SJCRH30 (cell line): ENCODE measurements at regions not wholly inside any gene's neighbourhood (a gene's known extent, or its start where the extent isn't known, plus 50 kb on each side); places are given as distances from the start of the nearest gene placed in this dataset.

Experiments
- DNase-seq, 2 experiments: peaks; one replicate each; pipeline ENCODE4 v3.0.0-alpha.2; 2015 to 2020
- H3K27ac ChIP-seq: fragments of 250-450 bp; sonication (Bioruptor Pico); 2 replicates; pipeline ENCODE4 v1.5.1; 2020; ENCODE audit warnings: mild to moderate bottlenecking, moderate library complexity
- H3K27me3 ChIP-seq: fragments of 250-450 bp; sonication (Bioruptor Pico); 2 replicates; pipeline ENCODE4 v1.5.1; 2020; ENCODE audit warnings: mild to moderate bottlenecking, moderate library complexity
- H3K36me3 ChIP-seq: fragments of 250-450 bp; sonication (Bioruptor Pico); 2 replicates; pipeline ENCODE4 v1.5.1; 2020; ENCODE audit warnings: mild to moderate bottlenecking, moderate library complexity
- H3K4me1 ChIP-seq: fragments of 250-450 bp; sonication (Bioruptor Pico); 2 replicates; pipeline ENCODE4 v1.5.1; 2020; ENCODE audit warnings: mild to moderate bottlenecking, moderate library complexity
- H3K4me3 ChIP-seq: fragments of 250-450 bp; sonication (Bioruptor Pico); 2 replicates; pipeline ENCODE4 v1.5.1; 2020; ENCODE audit warnings: mild to moderate bottlenecking, moderate library complexity
- H3K9me3 ChIP-seq: fragments of 250-450 bp; sonication (Bioruptor Pico); replicated peaks from 2 replicates; pipeline ENCODE4 v1.5.1; 2020; ENCODE audit warnings: mild to moderate bottlenecking, moderate library complexity

DNA sequence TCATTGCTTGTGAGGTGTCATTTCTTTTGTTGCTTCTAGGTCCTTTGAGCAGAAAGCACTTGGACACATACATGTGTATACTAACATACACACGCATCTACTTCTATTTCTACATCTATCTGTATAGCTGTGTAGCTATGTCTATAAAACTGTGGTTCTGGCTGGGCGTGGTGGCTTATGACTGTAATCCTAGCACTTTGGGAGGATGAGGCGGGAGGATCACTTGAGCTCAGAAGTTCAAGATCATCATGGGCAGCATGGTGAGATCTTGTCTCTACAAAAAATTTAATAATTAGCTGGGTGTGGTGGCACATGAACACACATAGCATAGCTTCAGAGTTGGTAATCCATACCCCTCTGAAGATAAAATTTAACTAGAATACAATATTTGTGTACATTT is 65.0 kb upstream of the MAGI1 start:
- H3K4me3 ChIP-seq: no peak overlapping the region
- no peaks in the 10 kb centered on the region for H3K4me1 ChIP-seq
- H3K27me3 ChIP-seq: no peaks in the 10 kb centered on the region
- no peaks in the 10 kb centered on the region for H3K36me3 ChIP-seq
- H3K27ac ChIP-seq: no peak overlapping the region
- no peak for DNase-seq
- H3K9me3 ChIP-seq: no peaks in the 10 kb centered on the region

DNA sequence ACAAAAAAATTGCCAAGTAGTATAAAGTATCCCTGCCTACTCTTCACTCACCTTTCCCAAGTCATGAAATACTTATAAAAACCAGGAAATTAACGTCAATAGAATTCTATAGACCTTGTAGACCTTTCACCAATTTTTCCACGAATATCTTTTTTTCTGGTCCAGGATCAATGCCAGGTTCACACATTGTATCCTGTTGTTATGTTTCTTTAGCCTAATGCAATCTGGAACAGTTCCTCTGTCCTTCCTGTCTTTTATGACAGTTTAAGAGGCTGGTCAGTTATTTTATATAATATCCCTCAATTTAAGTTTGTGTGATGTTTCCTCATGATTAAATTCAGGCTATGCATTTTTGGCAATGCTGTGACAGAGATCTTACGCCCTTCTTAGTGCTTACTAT is 63.2 kb upstream of the MAGI1 start:
- Histone ChIP-seq H3K27ac (no peak overlapping the region), H3K4me1 (no peaks in the 10 kb centered on the region), H3K36me3 (no peaks in the 10 kb centered on the region), H3K9me3 (no peaks in the 10 kb centered on the region), H3K27me3 (no peaks in the 10 kb centered on the region), H3K4me3 (no peak overlapping the region)
- DNase-seq: no peak

DNA sequence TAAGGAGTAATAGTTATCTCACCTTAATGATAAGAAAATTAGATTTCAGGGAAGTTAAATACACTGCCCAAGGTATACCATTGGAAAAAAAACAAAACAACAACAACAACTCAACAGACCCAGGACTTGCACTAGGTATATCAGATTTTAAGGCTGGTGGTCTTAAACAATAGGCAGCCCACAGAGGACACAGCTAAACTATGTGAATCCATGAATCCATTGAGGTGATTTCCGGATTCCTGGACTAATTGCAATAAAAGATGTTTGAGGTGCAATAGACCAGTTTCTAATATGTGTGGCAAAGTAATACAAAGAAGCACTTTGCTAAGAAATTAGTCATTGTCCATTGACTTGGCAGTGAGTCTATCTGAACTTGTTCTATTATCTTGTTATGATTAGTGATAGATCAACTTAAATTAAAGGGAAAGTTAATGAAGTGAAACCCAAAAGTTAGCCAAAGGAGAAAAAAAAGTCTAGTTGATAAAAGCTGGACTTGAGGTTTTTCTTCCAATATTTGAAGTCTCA is 60.9 kb upstream of the MAGI1 start:
- H3K9me3 ChIP-seq: no peaks in the 10 kb centered on the region
- no peak overlapping the region for H3K27ac ChIP-seq
- DNase-seq: no peak
- H3K27me3 ChIP-seq: no peaks in the 10 kb centered on the region
- H3K4me1 ChIP-seq: no peaks in the 10 kb centered on the region
- no peaks in the 10 kb centered on the region for H3K36me3 ChIP-seq
- no peak overlapping the region for H3K4me3 ChIP-seq

DNA sequence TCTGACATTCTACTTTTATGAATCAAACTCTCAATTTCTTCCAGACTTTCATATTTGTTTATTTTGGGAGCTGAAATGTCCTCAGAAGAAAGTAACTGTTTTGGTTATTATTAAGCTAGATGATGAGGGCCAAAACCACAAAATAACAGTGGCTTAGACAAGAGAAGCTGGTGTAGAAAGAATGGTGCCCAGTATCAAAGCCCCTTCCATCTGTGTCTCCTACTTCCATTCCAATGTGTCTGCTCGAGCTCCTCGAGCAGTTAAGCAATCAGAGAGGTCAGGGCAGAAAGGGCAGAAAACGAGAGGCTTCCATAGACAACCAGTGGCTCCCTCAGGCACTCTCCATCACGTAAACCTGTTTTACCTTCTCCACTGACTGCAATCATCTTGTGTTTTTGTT is 59.7 kb upstream of the MAGI1 start:
- Histone ChIP-seq H3K27me3 (no peaks in the 10 kb centered on the region), H3K36me3 (no peaks in the 10 kb centered on the region), H3K27ac (no peak overlapping the region), H3K4me1 (no peaks in the 10 kb centered on the region), H3K9me3 (no peaks in the 10 kb centered on the region), H3K4me3 (no peak overlapping the region)
- DNase-seq: no peak

DNA sequence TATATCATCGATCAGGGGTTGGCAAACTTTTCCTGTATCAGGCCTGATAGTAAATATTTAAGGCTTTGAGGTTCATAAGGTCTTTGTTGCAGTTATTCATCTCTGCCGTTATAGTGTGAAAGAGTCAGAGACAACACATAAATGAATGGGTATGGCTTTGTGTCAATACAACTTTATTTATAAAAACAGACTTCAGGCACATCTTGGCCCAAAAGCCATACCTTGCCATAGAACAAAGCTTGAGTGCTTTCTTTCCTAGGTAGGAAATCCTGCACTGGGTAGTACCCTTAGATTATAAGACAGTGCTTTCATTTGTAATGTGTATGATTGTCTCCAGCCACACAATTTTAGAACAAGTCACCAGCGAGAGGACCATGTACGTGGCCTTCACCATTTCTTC is 58.9 kb upstream of the MAGI1 start:
- Histone ChIP-seq H3K27ac (no peak overlapping the region), H3K9me3 (no peaks in the 10 kb centered on the region), H3K4me3 (no peak overlapping the region), H3K27me3 (no peaks in the 10 kb centered on the region), H3K36me3 (no peaks in the 10 kb centered on the region), H3K4me1 (no peaks in the 10 kb centered on the region)
- DNase-seq: no peak

DNA sequence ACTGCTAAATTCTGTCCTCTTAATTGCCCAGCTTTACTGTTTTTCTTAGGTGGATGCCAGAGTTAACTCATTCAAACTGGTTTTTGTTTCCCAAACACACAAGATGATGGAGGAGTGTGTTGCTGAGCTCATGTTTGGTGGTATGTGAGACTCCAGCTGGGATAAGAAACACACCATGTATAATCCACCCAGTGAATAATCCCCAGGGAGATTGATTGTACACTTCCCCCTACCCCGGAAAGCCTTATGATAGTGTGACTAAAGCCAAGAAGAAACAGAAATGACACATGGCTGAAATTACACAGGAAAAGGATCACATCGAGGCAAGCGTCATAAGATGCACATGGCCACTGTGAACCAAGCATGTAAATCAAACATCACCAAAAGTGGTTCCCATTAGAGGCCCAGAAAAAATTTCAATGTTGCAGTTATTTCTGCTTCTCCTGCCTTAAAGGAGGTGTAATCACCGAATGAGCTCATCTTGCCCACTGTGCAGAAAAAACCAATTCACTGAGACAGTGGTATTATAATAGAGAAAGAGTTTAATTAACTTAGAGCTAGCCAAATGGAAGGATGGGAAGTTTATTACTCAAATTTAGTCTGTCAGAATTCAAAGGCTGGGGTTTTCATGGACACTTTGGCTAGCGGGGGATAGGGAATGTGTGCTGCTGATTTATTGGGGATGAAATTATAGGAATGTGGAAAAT is 56.7 kb upstream of the MAGI1 start:
- DNase-seq: no peak
- Histone ChIP-seq H3K27ac (no peak overlapping the region), H3K4me3 (no peak overlapping the region), H3K9me3 (no peaks in the 10 kb centered on the region), H3K36me3 (no peaks in the 10 kb centered on the region), H3K27me3 (no peaks in the 10 kb centered on the region), H3K4me1 (no peaks in the 10 kb centered on the region)

DNA sequence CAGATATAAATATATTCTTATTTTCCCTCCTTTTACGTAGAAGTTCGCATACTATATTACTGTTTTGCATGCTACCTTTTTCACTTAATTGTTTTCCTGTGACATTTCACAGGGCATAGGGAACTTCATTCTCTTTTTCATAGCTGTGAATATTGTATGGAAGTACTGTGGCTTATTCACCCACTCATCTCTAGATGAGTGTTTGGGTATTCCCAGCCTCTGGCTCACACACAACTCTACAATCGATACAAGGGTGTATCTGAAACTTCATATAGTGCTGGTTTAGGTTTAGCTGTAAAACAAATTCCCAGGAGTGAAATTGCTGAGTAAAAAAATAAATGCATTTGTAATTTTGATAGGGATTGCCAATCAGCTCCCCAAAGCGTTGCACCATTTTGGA is 55.3 kb upstream of the MAGI1 start:
- Histone ChIP-seq H3K36me3 (no peaks in the 10 kb centered on the region), H3K27ac (no peak overlapping the region), H3K27me3 (no peaks in the 10 kb centered on the region), H3K4me1 (no peaks in the 10 kb centered on the region), H3K4me3 (no peak overlapping the region), H3K9me3 (no peaks in the 10 kb centered on the region)
- no peak for DNase-seq

DNA sequence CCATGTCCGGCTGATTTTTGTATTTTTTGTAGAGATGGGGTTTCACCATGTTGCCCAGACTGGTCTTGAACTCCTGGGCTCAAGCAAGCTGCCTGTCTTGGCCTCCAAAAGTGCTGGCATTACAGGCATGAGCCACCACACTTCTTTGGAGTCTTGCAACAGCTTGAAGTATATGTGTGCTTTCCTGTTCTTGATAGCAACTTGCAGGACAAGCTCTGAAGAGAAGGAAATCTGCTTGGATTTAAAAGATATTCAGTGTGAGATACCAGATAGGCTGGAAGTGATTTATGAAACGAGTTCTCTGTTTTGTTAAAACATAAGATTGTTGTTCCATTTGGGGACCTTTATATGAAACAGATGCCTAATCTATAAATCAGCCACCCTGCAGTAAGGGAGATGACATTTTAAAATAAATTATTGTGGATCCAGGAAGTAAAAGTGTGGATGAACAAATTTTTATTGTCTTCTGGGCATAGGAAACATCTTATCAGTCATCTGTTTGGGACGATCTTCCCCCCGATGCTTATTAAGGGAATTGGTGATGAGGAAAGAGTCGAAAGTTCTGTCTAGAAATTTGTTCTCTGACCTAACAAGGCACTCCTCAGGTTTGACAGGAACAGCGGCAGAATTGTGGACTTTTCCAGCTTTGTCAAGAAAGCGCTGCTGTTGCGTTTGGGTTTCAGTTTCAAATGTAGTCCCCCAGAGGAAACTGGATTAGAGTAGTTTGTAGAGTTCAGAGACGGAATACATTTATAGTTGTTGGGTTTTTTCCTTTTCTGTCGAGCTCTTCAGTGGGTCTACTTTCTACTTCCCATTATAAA is 53.7 kb upstream of the MAGI1 start:
- H3K4me3 ChIP-seq: no peak overlapping the region
- no peaks in the 10 kb centered on the region for H3K9me3 ChIP-seq
- H3K4me1 ChIP-seq: no peaks in the 10 kb centered on the region
- H3K27me3 ChIP-seq: no peaks in the 10 kb centered on the region
- H3K36me3 ChIP-seq: no peaks in the 10 kb centered on the region
- no peak for DNase-seq
- no peak overlapping the region for H3K27ac ChIP-seq
